IMR-90 (cell line): ENCODE measurements at regions not wholly inside any gene's neighbourhood (a gene's known extent, or its start where the extent isn't known, plus 50 kb on each side); places are given as distances from the start of the nearest gene placed in this dataset.

Experiments used
- ATAC-seq: fragments of 200-7000 bp; cut with Tn5 transposase; 2 replicates; pipeline ENCODE4 v1.9.1; 2020; ENCODE audit warnings: low read depth, mild to moderate bottlenecking, moderate library complexity
- BruUV-seq: library from RNA; stranded (reverse); fragments of 400-500 nt; replicated peaks from 2 replicates; lab custom pipeline; 2021; lab: Mats Ljungman, UMichigan
- CTCF ChIA-PET: fragments of 300-600 bp; formaldehyde crosslinking; extraction: SDS; loops from one replicate; lab custom pipeline; 2021; ENCODE audit warnings: antibody characterized with exemption; lab: Yijun Ruan, JAX
- POLR2A ChIA-PET: fragments of 300-600 bp; sonication (Branson Sonifier 250); formaldehyde crosslinking; loops from one replicate; lab custom pipeline; 2022; ENCODE audit warnings: antibody characterized with exemption; ENCODE audit not compliant: unreplicated experiment; lab: Charles Lee
- DNase-seq: peaks from one replicate; pipeline ENCODE4 v3.0.0; 2013
- H2AFZ ChIP-seq: replicated peaks from 2 replicates; pipeline ENCODE3; 2013; ENCODE audit warnings: low read length, mild to moderate bottlenecking; ENCODE audit not compliant: poor library complexity
- H2AK5ac ChIP-seq: 2 replicates; pipeline ENCODE4 v1.6.1; 2013; ENCODE audit warnings: low read depth, low read length, inconsistent platforms
- H2AK9ac ChIP-seq: replicated peaks from 2 replicates; pipeline ENCODE3; 2013; ENCODE audit warnings: mild to moderate bottlenecking, low read depth, low read length, moderate library complexity; ENCODE audit not compliant: poor library complexity
- H2BK120ac ChIP-seq: 2 replicates; pipeline ENCODE4 v1.6.1; 2013; ENCODE audit warnings: low read depth, low read length, inconsistent platforms
- H2BK15ac ChIP-seq: 3 replicates; pipeline ENCODE4 v1.6.1; 2013; ENCODE audit warnings: low read depth, low read length, inconsistent platforms
- H2BK20ac ChIP-seq: 2 replicates; pipeline ENCODE4 v1.6.1; 2013; ENCODE audit warnings: low read depth, mild to moderate bottlenecking, inconsistent platforms, low read length, moderate library complexity
- H2BK5ac ChIP-seq: 2 replicates; pipeline ENCODE4 v1.6.1; 2013; ENCODE audit warnings: mild to moderate bottlenecking, low read depth, low read length, inconsistent platforms; ENCODE audit not compliant: poor library complexity, severe bottlenecking
- H3K14ac ChIP-seq: replicated peaks from 2 replicates; pipeline ENCODE4 v1.6.1; 2013; ENCODE audit warnings: low read depth, low read length, inconsistent platforms
- H3K18ac ChIP-seq: 2 replicates; pipeline ENCODE4 v1.6.1; 2013; ENCODE audit warnings: low read depth, low read length, control low read depth
- H3K23ac ChIP-seq: 2 replicates; pipeline ENCODE4 v1.6.1; 2013; ENCODE audit warnings: low read depth, low read length, inconsistent platforms
- H3K27ac ChIP-seq: 2 replicates; pipeline ENCODE4 v1.5.1; 2013; ENCODE audit warnings: mild to moderate bottlenecking, control low read depth, low read length; ENCODE audit not compliant: insufficient read depth
- H3K27me3 ChIP-seq: 2 replicates; pipeline ENCODE4 v1.6.1; 2013; ENCODE audit warnings: low read length; ENCODE audit not compliant: control insufficient read depth, insufficient read depth
- H3K36me3 ChIP-seq: 2 replicates; pipeline ENCODE4 v1.6.1; 2013; ENCODE audit warnings: low read length, mixed read lengths; ENCODE audit not compliant: control insufficient read depth, insufficient read depth
- H3K4ac ChIP-seq: 2 replicates; pipeline ENCODE4 v1.6.1; 2013; ENCODE audit warnings: low read depth, low read length, inconsistent platforms
- H3K4me1 ChIP-seq: 2 replicates; pipeline ENCODE4 v1.6.1; 2013; ENCODE audit warnings: low read length, mixed read lengths; ENCODE audit not compliant: control insufficient read depth, insufficient read depth
- H3K4me2 ChIP-seq: 2 replicates; pipeline ENCODE4 v1.6.1; 2013; ENCODE audit warnings: low read depth, mild to moderate bottlenecking, control low read depth, low read length, moderate library complexity
- H3K4me3 ChIP-seq: 2 replicates; pipeline ENCODE4 v1.5.1; 2013; ENCODE audit warnings: low read depth, mild to moderate bottlenecking, control low read depth, low read length, moderate library complexity; ENCODE audit not compliant: insufficient read depth
- H3K56ac ChIP-seq: 2 replicates; pipeline ENCODE4 v1.6.1; 2013; ENCODE audit warnings: low read length, inconsistent platforms; ENCODE audit not compliant: insufficient read depth; ENCODE audit errors: extremely low read depth
- H3K79me1 ChIP-seq, 2 experiments: 2 replicates each; pipeline ENCODE4 v1.6.1; 2013; ENCODE audit warnings: low read length in 2 of 2, inconsistent platforms in 1 of 2, low read depth in 1 of 2
- H3K9ac ChIP-seq: 2 replicates; pipeline ENCODE4 v1.6.1; 2013; ENCODE audit warnings: low read depth, low read length, control low read depth
- H3K9me1 ChIP-seq: 2 replicates; pipeline ENCODE4 v1.6.1; 2013; ENCODE audit warnings: low read length, inconsistent platforms; ENCODE audit not compliant: insufficient read depth
- H3K9me3 ChIP-seq: 2 replicates; pipeline ENCODE4 v1.6.1; 2013; ENCODE audit warnings: low read length; ENCODE audit not compliant: control insufficient read depth, insufficient read depth
- H4K20me1 ChIP-seq: 2 replicates; pipeline ENCODE4 v1.6.1; 2013; ENCODE audit warnings: low read length, inconsistent platforms; ENCODE audit not compliant: insufficient read depth
- H4K5ac ChIP-seq: 2 replicates; pipeline ENCODE4 v1.6.1; 2013; ENCODE audit warnings: mild to moderate bottlenecking, low read depth, low read length, control low read depth
- H4K8ac ChIP-seq, 2 experiments: 2 replicates each; pipeline ENCODE4 v1.6.1; 2013; ENCODE audit warnings: low read depth in 2 of 2, low read length in 2 of 2, control low read depth in 1 of 2, inconsistent platforms in 1 of 2
- H4K91ac ChIP-seq: 2 replicates; pipeline ENCODE4 v1.6.1; 2013; ENCODE audit warnings: low read depth, low read length, inconsistent platforms; ENCODE audit not compliant: insufficient read depth
- BHLHE40 ChIP-seq: fragments of 150-350 bp; IDR thresholded peaks from 2 replicates; pipeline ENCODE4 v1.6.1; 2016; ENCODE audit warnings: mild to moderate bottlenecking, low read depth, low read length
- CEBPB ChIP-seq: IDR thresholded peaks from 2 replicates; pipeline ENCODE4 v1.6.1; 2012; ENCODE audit warnings: low read depth, low read length, improper control_type of control experiment
- CHD1 ChIP-seq: IDR thresholded peaks from 2 replicates; pipeline ENCODE4 v1.6.1; 2012; ENCODE audit warnings: low read depth, low read length, improper control_type of control experiment
- CTCF ChIP-seq: conservative IDR thresholded peaks from 2 replicates; pipeline ENCODE4 v1.5.1; 2012; ENCODE audit warnings: mild to moderate bottlenecking, low read depth, low read length, improper control_type of control experiment
- ELK1 ChIP-seq: fragments of 150-350 bp; IDR thresholded peaks from 2 replicates; pipeline ENCODE4 v1.6.1; 2016; ENCODE audit warnings: low read depth, mild to moderate bottlenecking, low read length, moderate library complexity, borderline replicate concordance
- FOS ChIP-seq: fragments of 150-350 bp; IDR thresholded peaks from 2 replicates; pipeline ENCODE4 v1.6.1; 2016; ENCODE audit warnings: low read depth, low read length
- MAFK ChIP-seq: IDR thresholded peaks from 2 replicates; pipeline ENCODE4 v1.6.1; 2012; ENCODE audit warnings: low read depth, low read length, improper control_type of control experiment
- MAZ ChIP-seq: IDR thresholded peaks from 2 replicates; pipeline ENCODE4 v1.6.1; 2012; ENCODE audit warnings: low read depth, mild to moderate bottlenecking, low read length, improper control_type of control experiment, moderate library complexity, borderline replicate concordance
- MXI1 ChIP-seq: IDR thresholded peaks from 2 replicates; pipeline ENCODE4 v1.6.1; 2012; ENCODE audit warnings: low read depth, mild to moderate bottlenecking, low read length, moderate library complexity, borderline replicate concordance
- NFE2L2 ChIP-seq: fragments of 150-350 bp; IDR thresholded peaks from 2 replicates; pipeline ENCODE4 v1.6.1; 2016; ENCODE audit warnings: low read depth, mild to moderate bottlenecking, low read length
- POLR2A ChIP-seq: IDR thresholded peaks from 2 replicates; pipeline ENCODE4 v1.6.1; 2012; ENCODE audit warnings: mild to moderate bottlenecking, low read depth, low read length
- RAD21 ChIP-seq: IDR thresholded peaks from 2 replicates; pipeline ENCODE4 v1.6.1; 2012; ENCODE audit warnings: low read length, improper control_type of control experiment
- RCOR1 ChIP-seq: IDR thresholded peaks from 2 replicates; pipeline ENCODE4 v1.6.1; 2012; ENCODE audit warnings: mild to moderate bottlenecking, low read length, improper control_type of control experiment; ENCODE audit not compliant: insufficient replicate concordance
- RFX5 ChIP-seq: IDR thresholded peaks from 2 replicates; pipeline ENCODE4 v1.8.0; 2012; ENCODE audit warnings: low read depth, mild to moderate bottlenecking, low read length, moderate library complexity
- SMC3 ChIP-seq: fragments of 150-350 bp; IDR thresholded peaks from 2 replicates; pipeline ENCODE4 v1.6.1; 2016; ENCODE audit warnings: low read depth, mild to moderate bottlenecking, antibody characterized with exemption, low read length, moderate library complexity
- USF2 ChIP-seq: fragments of 150-350 bp; IDR thresholded peaks from 2 replicates; pipeline ENCODE4 v1.6.1; 2017; ENCODE audit warnings: mild to moderate bottlenecking, antibody characterized with exemption, low read length, low read depth
- WGBS, 2 experiments: methylation state at CpG; one replicate each; pipeline versions ENCODE4 v1.1.5 to v1.1.7; 2013; ENCODE audit warnings: missing lambda C conversion rate in 2 of 2; ENCODE audit not compliant: insufficient read length in 1 of 2; ENCODE audit errors: extremely low coverage in 2 of 2; 5-methylcytosine and 5-hydroxymethylcytosine counted together
- dilution Hi-C: fragments of 300-500 bp; cut with HindIII; formaldehyde crosslinking; loops from one replicate; pipeline ENCODE4 v1.14.3; 2018; ENCODE audit warnings: low sequenced_read_pairs; ENCODE audit not compliant: unreplicated experiment
- in situ Hi-C: fragments of 300-500 bp; cut with MboI; formaldehyde crosslinking; loops from 3 replicates; pipeline ENCODE4 v1.14.3; 2019; ENCODE audit warnings: low sequenced_read_pairs, inconsistent platforms, mixed read lengths
- intact Hi-C: fragments of 100-400 bp; cut with micrococcal nuclease; formaldehyde crosslinking; loops from 2 replicates; pipeline ENCODE4 v1.10.0; 2022

- ChIA-PET POLR2A (no interaction called here), CTCF (no interaction called here)
- DNase-seq (no peak), ATAC-seq (no peak)
- Histone ChIP-seq H3K9ac (no peak overlapping the region), H3K14ac (no peak overlapping the region), H2AK9ac (no peak overlapping the region), H3K79me1 (no peaks in the 10 kb centered on the region), H4K5ac (no peak overlapping the region; the same call in 1 of the 2 replicates), H3K56ac (no peak overlapping the region), H3K4me3 (no peak overlapping the region), H3K9me3 (peaks cover 14% of the 10 kb centered on the region), H2BK20ac (peak overlapping the region; percentile 40; the same call in 1 of the 2 replicates), H4K91ac (peak overlapping the region; percentile 39; the same call in 1 of the 2 replicates), H2BK120ac (peak overlapping the region; percentile 50; the same call in 1 of the 2 replicates), H3K18ac (0 out of 2 replicates have a peak overlapping the region, but pooled peaks have one; percentile 7), H4K20me1 (no peaks in the 10 kb centered on the region), H2BK15ac (peak overlapping the region; percentile 45; the same call in 1 of the 3 replicates), H3K4me1 (peaks cover 2% of the 10 kb centered on the region), H3K9me1 (no peaks in the 10 kb centered on the region), H3K27me3 (no peaks in the 10 kb centered on the region), H3K27ac (no peak overlapping the region), H2AK5ac (peak overlapping the region; percentile 89), H3K4me2 (no peak overlapping the region), H3K4ac (peak overlapping the region; percentile 43; the same call in 1 of the 2 replicates), H4K8ac (peak overlapping the region; percentile 9 to 52; a peak in 2 of 4 replicates), H3K36me3 (no peaks in the 10 kb centered on the region), H2BK5ac (no peak overlapping the region), H3K23ac (no peak overlapping the region), H2AFZ (peak overlapping the region; percentile 3)
- BruUV-seq, result no TSS peak
- in situ Hi-C loops (no loop called here), dilution Hi-C loops (no loop called here), intact Hi-C loops (no loop called here)
- 64% methylated on average over 10 of the region's 12 CpGs; no CpG with 5 or more reads in 1 of the 2 experiments for WGBS, 2 experiments
- TF ChIP-seq CHD1 (no peak), RCOR1 (no peak), MAFK (no peak), USF2 (no peak), RFX5 (no peak), BHLHE40 (no peak), MXI1 (no peak), ELK1 (no peak), RAD21 (no peak), CEBPB (no peak), SMC3 (no peak), FOS (no peak), POLR2A (no peak), CTCF (no peak), NFE2L2 (no peak), MAZ (no peak)
Observed at GRCh38 chr16:88289968-88290401, 92.8 kb upstream of the ZNF469 start.
